H1 (cell line): ENCODE measurements at regions not wholly inside any gene's neighbourhood (a gene's known extent, or its start where the extent isn't known, plus 50 kb on each side); places are given as distances from the start of the nearest gene placed in this dataset.

Experiments used
- CTCF ChIA-PET: fragments of 300-600 bp; sonication (Branson Sonifier 250); formaldehyde crosslinking; loops from one replicate; lab custom pipeline; 2021; ENCODE audit not compliant: partially characterized antibody; lab: Charles Lee
- POLR2A ChIA-PET: fragments of 300-600 bp; sonication (Branson Sonifier 250); formaldehyde crosslinking; loops from one replicate; lab custom pipeline; 2021; ENCODE audit warnings: inconsistent platforms; ENCODE audit not compliant: partially characterized antibody; lab: Charles Lee
- DNase-seq, 2 experiments: peaks; one replicate each; pipeline versions ENCODE4 v3.0.0 to v3.0.0-alpha.2; 2010 to 2022; ENCODE audit warnings: low spot score in 2 of 2, low read depth in 1 of 2, mixed read lengths in 1 of 2
- FAIRE-seq: peaks from 2 replicates; lab custom pipeline; 2011; peaks lifted over from hg19 to GRCh38; lab: Jason Lieb, UNC
- H2AFZ ChIP-seq: 2 replicates; pipeline ENCODE4 v1.8.1; 2012; ENCODE audit warnings: low read length, inconsistent platforms
- H2AK5ac ChIP-seq: 2 replicates; pipeline ENCODE4 v1.6.1; 2013; ENCODE audit warnings: low read depth, low read length
- H2BK120ac ChIP-seq: replicated peaks from 2 replicates; pipeline ENCODE3; 2013; ENCODE audit warnings: low read depth, low read length, inconsistent platforms
- H2BK12ac ChIP-seq: 2 replicates; pipeline ENCODE4 v1.6.1; 2013; ENCODE audit warnings: low read depth, low read length
- H2BK15ac ChIP-seq: 2 replicates; pipeline ENCODE4 v1.6.1; 2013; ENCODE audit warnings: low read length
- H2BK20ac ChIP-seq: 2 replicates; pipeline ENCODE4 v1.6.1; 2013; ENCODE audit warnings: low read length
- H2BK5ac ChIP-seq: 2 replicates; pipeline ENCODE4 v1.6.1; 2013; ENCODE audit warnings: low read depth, low read length
- H3K14ac ChIP-seq: 2 replicates; pipeline ENCODE4 v1.6.1; 2013; ENCODE audit warnings: inconsistent platforms; ENCODE audit not compliant: insufficient read length
- H3K18ac ChIP-seq: 2 replicates; pipeline ENCODE4 v1.6.1; 2013; ENCODE audit warnings: low read length; ENCODE audit errors: extremely low read depth
- H3K23ac ChIP-seq: 2 replicates; pipeline ENCODE4 v1.6.1; 2013; ENCODE audit warnings: inconsistent platforms; ENCODE audit not compliant: insufficient read length
- H3K23me2 ChIP-seq: 2 replicates; pipeline ENCODE4 v1.6.1; 2013; ENCODE audit warnings: low read depth, low read length
- H3K27ac ChIP-seq: 2 replicates; pipeline ENCODE4 v1.6.1; 2011; ENCODE audit warnings: low read depth, low read length, inconsistent platforms
- H3K27me3 ChIP-seq, 4 experiments: replicated peaks in 1 of 4; 1 replicate in 1 of 4; 2 replicates in 3 of 4; pipeline versions ENCODE4 v1.6.1 to v1.8.1; 2011 to 2013; ENCODE audit warnings: low read length in 3 of 4, mild to moderate bottlenecking in 3 of 4, inconsistent platforms in 2 of 4, mixed read lengths in 2 of 4, moderate library complexity in 1 of 4; ENCODE audit not compliant: control insufficient read depth in 3 of 4, insufficient read depth in 3 of 4; ENCODE audit errors: extremely low read depth in 1 of 4
- H3K36me3 ChIP-seq, 4 experiments: 2 replicates each; pipeline versions ENCODE4 v1.6.1 to v1.8.1; 2011 to 2013; ENCODE audit warnings: mild to moderate bottlenecking in 4 of 4, low read length in 3 of 4, moderate library complexity in 2 of 4, control low read depth in 1 of 4, inconsistent platforms in 1 of 4; ENCODE audit not compliant: insufficient read depth in 4 of 4, control insufficient read depth in 2 of 4
- H3K4ac ChIP-seq: replicated peaks from 2 replicates; pipeline ENCODE3; 2013; ENCODE audit warnings: low read length, low read depth, mixed read lengths, inconsistent platforms; ENCODE audit not compliant: insufficient read length
- H3K4me1 ChIP-seq, 4 experiments: replicated peaks in 1 of 4; 1 replicate in 1 of 4; 2 replicates in 3 of 4; pipeline versions ENCODE4 v1.6.1 to v1.8.1; 2011 to 2013; ENCODE audit warnings: low read length in 3 of 4, inconsistent platforms in 2 of 4, mixed read lengths in 1 of 4; ENCODE audit not compliant: insufficient read depth in 4 of 4, control insufficient read depth in 3 of 4
- H3K4me2 ChIP-seq, 2 experiments: 2 replicates each; pipeline versions ENCODE4 v1.6.1 to v1.8.1; 2011 to 2013; ENCODE audit warnings: low read depth in 2 of 2, low read length in 2 of 2, control low read depth in 1 of 2, inconsistent platforms in 1 of 2, mild to moderate bottlenecking in 1 of 2; ENCODE audit not compliant: insufficient read depth in 1 of 2
- H3K4me3 ChIP-seq, 4 experiments: fragments of 200-600, 300-600 bp in 1 of 4; sonication (generic), shearing (Covaris generic), sonication (Bioruptor Twin) in 1 of 4; 2 replicates each; pipeline versions ENCODE4 v1.5.1 to v1.8.1; 2011 to 2016; ENCODE audit warnings: low read length in 4 of 4, low read depth in 3 of 4, control low read depth in 2 of 4, inconsistent platforms in 2 of 4, mild to moderate bottlenecking in 2 of 4, mixed read lengths in 1 of 4, moderate library complexity in 1 of 4; ENCODE audit not compliant: insufficient read depth in 2 of 4; ENCODE audit errors: extremely low read depth in 1 of 4
- H3K56ac ChIP-seq: replicated peaks from 2 replicates; pipeline ENCODE3; 2013; ENCODE audit warnings: low read depth, mild to moderate bottlenecking, mixed read lengths, low read length, inconsistent platforms; ENCODE audit not compliant: insufficient read length
- H3K79me1 ChIP-seq: 2 replicates; pipeline ENCODE4 v1.6.1; 2013; ENCODE audit warnings: low read depth, low read length, control low read depth
- H3K79me2 ChIP-seq, 2 experiments: 2 replicates each; pipeline versions ENCODE4 v1.6.1 to v1.8.1; 2012 to 2013; ENCODE audit warnings: low read length in 2 of 2, mild to moderate bottlenecking in 2 of 2, inconsistent platforms in 1 of 2; ENCODE audit not compliant: insufficient read depth in 2 of 2, control insufficient read depth in 1 of 2
- H3K9ac ChIP-seq, 4 experiments: replicated peaks in 1 of 4; 1 replicate in 1 of 4; 2 replicates in 3 of 4; pipeline versions ENCODE4 v1.6.1 to v1.8.1; 2011 to 2013; ENCODE audit warnings: low read depth in 3 of 4, low read length in 3 of 4, control low read depth in 2 of 4, mild to moderate bottlenecking in 2 of 4, moderate library complexity in 2 of 4, inconsistent platforms in 1 of 4; ENCODE audit errors: extremely low read depth in 1 of 4
- H3K9me3 ChIP-seq, 2 experiments: 2 replicates each; pipeline versions ENCODE4 v1.6.1 to v1.8.1; 2012 to 2013; ENCODE audit warnings: mild to moderate bottlenecking in 2 of 2, moderate library complexity in 2 of 2, control low read depth in 1 of 2, inconsistent platforms in 1 of 2, low read depth in 1 of 2, low read length in 1 of 2, mixed read lengths in 1 of 2; ENCODE audit not compliant: insufficient read depth in 2 of 2
- H4K20me1 ChIP-seq, 2 experiments: replicated peaks in 1 of 2; 2 replicates each; pipeline versions ENCODE3 to v1.8.1; 2011 to 2013; ENCODE audit warnings: inconsistent platforms in 2 of 2, low read length in 2 of 2, mild to moderate bottlenecking in 1 of 2; ENCODE audit not compliant: insufficient read depth in 2 of 2, control insufficient read depth in 1 of 2
- H4K5ac ChIP-seq: 2 replicates; pipeline ENCODE4 v1.6.1; 2013; ENCODE audit warnings: low read length, low read depth, mixed read lengths, inconsistent platforms; ENCODE audit not compliant: insufficient read length
- H4K8ac ChIP-seq: 2 replicates; pipeline ENCODE4 v1.8.0; 2013; ENCODE audit warnings: mild to moderate bottlenecking, moderate library complexity, low read length, inconsistent platforms; ENCODE audit not compliant: insufficient read depth; ENCODE audit errors: extremely low read depth
- H4K91ac ChIP-seq: replicated peaks from 2 replicates; pipeline ENCODE3; 2013; ENCODE audit warnings: low read length, mixed read lengths, inconsistent platforms; ENCODE audit not compliant: insufficient read length
- ATF2 ChIP-seq: IDR thresholded peaks from 2 replicates; pipeline ENCODE4 v1.6.1; 2012; ENCODE audit warnings: low read length, inconsistent platforms
- CEBPB ChIP-seq: IDR thresholded peaks from 2 replicates; pipeline ENCODE4 v1.6.1; 2012; ENCODE audit warnings: low read depth, low read length
- CHD2 ChIP-seq: IDR thresholded peaks from 2 replicates; pipeline ENCODE4 v1.6.1; 2012; ENCODE audit warnings: low read length, improper control_type of control experiment
- CTBP2 ChIP-seq: IDR thresholded peaks from 2 replicates; pipeline ENCODE4 v1.7.0; 2011; ENCODE audit warnings: borderline replicate concordance, mild to moderate bottlenecking, moderate library complexity, mixed read lengths, low read length; ENCODE audit not compliant: insufficient read depth, insufficient read length
- CTCF ChIP-seq, 3 experiments: IDR thresholded peaks; 1 replicate in 2 of 3; 2 replicates in 1 of 3; pipeline versions ENCODE4 v1.5.1 to v1.6.1; 2011; ENCODE audit warnings: low read length in 3 of 3, mild to moderate bottlenecking in 3 of 3, inconsistent platforms in 2 of 3, low read depth in 1 of 3, moderate library complexity in 1 of 3; ENCODE audit not compliant: insufficient read depth in 1 of 3; ENCODE audit errors: control extremely low read depth in 1 of 3
- NANOG ChIP-seq: IDR thresholded peaks from 2 replicates; pipeline ENCODE4 v1.6.1; 2011; ENCODE audit warnings: low read length, low read depth, mild to moderate bottlenecking, inconsistent platforms; ENCODE audit not compliant: insufficient read depth, poor library complexity, severe bottlenecking
- SAP30 ChIP-seq: fragments of 300-600 bp; sonication (generic); IDR thresholded peaks from 2 replicates; pipeline ENCODE4 v1.7.1; 2012; ENCODE audit warnings: low read length, moderate library complexity, mild to moderate bottlenecking, inconsistent platforms; ENCODE audit not compliant: insufficient read depth, insufficient replicate concordance
- TCF12 ChIP-seq: IDR thresholded peaks from 2 replicates; pipeline ENCODE4 v1.6.1; 2011; ENCODE audit warnings: low read depth, mild to moderate bottlenecking, low read length
- USF2 ChIP-seq: IDR thresholded peaks from 2 replicates; pipeline ENCODE4 v1.6.1; 2011; ENCODE audit warnings: low read length, improper control_type of control experiment
- WGBS, 2 experiments: shearing (Covaris generic) in 1 of 2; methylation state at CpG; one replicate each; pipeline versions ENCODE4 v1.1.6 to v1.1.7; 2013 to 2015; ENCODE audit warnings: low lambda C conversion rate in 2 of 2, mixed read lengths in 2 of 2, inconsistent platforms in 1 of 2, low coverage in 1 of 2, missing lambda C conversion rate in 1 of 2; ENCODE audit not compliant: insufficient replicate concordance in 2 of 2, insufficient coverage in 1 of 2, insufficient read length in 1 of 2; ENCODE audit errors: extremely low coverage in 1 of 2, missing lambda C conversion rate in 1 of 2; 5-methylcytosine and 5-hydroxymethylcytosine counted together

GRCh38 chr1:5562331-5562730 lies 429.9 kb downstream of the NPHP4 start:
- WGBS, 2 experiments, result 86% methylated on average over 3 of the region's 3 CpGs; no CpG with 5 or more reads in 1 of the 2 experiments
- TF ChIP-seq CTBP2 (no peak), SAP30 (no peak), CHD2 (no peak), USF2 (no peak), CEBPB (no peak), TCF12 (no peak), CTCF (IDR thresholded peaks at IDR 0.05; ENCODE audit: control extremely low read depth in 1 of 3, insufficient read depth in 1 of 3, low read depth in 1 of 3, low read length in 3 of 3) (no peak), NANOG (no peak), ATF2 (no peak)

More at GRCh38 chr1:5562331-5562730, 429.9 kb downstream of the NPHP4 start:
- Histone ChIP-seq H3K18ac (no peak overlapping the region), H3K79me2 (no peaks in the 10 kb centered on the region), H3K9me3 (peaks cover 0 to 8% of the 10 kb centered on the region in 2 experiments; a peak in 1 of 4 replicates), H2BK5ac (no peak overlapping the region), H2BK15ac (no peak overlapping the region), H3K9ac (no peak overlapping the region), H3K23me2 (no peaks in the 10 kb centered on the region), H2BK120ac (no peak overlapping the region), H3K27ac (no peak overlapping the region), H2BK20ac (no peak overlapping the region), H2AFZ (no peak overlapping the region), H3K27me3 (no peaks in the 10 kb centered on the region), H3K4me3 (no peak overlapping the region), H4K20me1 (no peaks in the 10 kb centered on the region), H3K36me3 (no peaks in the 10 kb centered on the region), H3K4me1 (no peaks in the 10 kb centered on the region), H3K4me2 (no peak overlapping the region), H3K14ac (no peak overlapping the region), H3K23ac (no peak overlapping the region), H3K4ac (no peak overlapping the region), H2AK5ac (no peak overlapping the region), H4K5ac (no peak overlapping the region), H3K79me1 (no peaks in the 10 kb centered on the region), H4K8ac (no peak overlapping the region), H3K56ac (no peak overlapping the region), H2BK12ac (no peak overlapping the region), H4K91ac (no peak overlapping the region)
- POLR2A ChIA-PET, result no interaction called here
- no peak for FAIRE-seq
- DNase-seq, result no peak
- CTCF ChIA-PET, result interaction anchor here (1.0 kb wide), 1 partner anchor 59 kb away, joined by 3 read pairs; no protein-coding TSS in a partner anchor
